Raji (cell line): ENCODE measurements at regions not wholly inside any gene's neighbourhood (a gene's known extent, or its start where the extent isn't known, plus 50 kb on each side); places are given as distances from the start of the nearest gene placed in this dataset.

ENCODE experiments used
- POLR2A ChIP-seq: IDR thresholded peaks from 2 replicates; pipeline ENCODE4 v1.6.1; 2011; ENCODE audit warnings: low read depth, low read length, control low read depth; ENCODE audit not compliant: insufficient read depth

GRCh38 chr13:73943137-73943964 lies 190.9 kb downstream of the KLF12 start:
- no peak for TF ChIP-seq POLR2A

- TF ChIP-seq POLR2A, result no peak
These were observed 192.5 kb downstream of the KLF12 start for GRCh38 chr13:73941752-73942151.

- no peak for TF ChIP-seq POLR2A
These were observed 194.1 kb downstream of the KLF12 start for GRCh38 chr13:73940098-73940497.

- TF ChIP-seq POLR2A, result no peak
These were observed 194.6 kb downstream of the KLF12 start for GRCh38 chr13:73939603-73940002.

GRCh38 chr13:73939071-73939380 lies 195.2 kb downstream of the KLF12 start:
- no peak for TF ChIP-seq POLR2A

GRCh38 chr13:73938372-73939070 lies 195.7 kb downstream of the KLF12 start:
- TF ChIP-seq POLR2A, result no peak

GRCh38 chr13:73937441-73937840 lies 196.8 kb downstream of the KLF12 start:
- no peak for TF ChIP-seq POLR2A

- TF ChIP-seq POLR2A, result no peak
These were observed 198.2 kb downstream of the KLF12 start for GRCh38 chr13:73935991-73936390.

- TF ChIP-seq POLR2A, result no peak
These were observed 199.4 kb downstream of the KLF12 start for GRCh38 chr13:73934771-73935170.

- TF ChIP-seq POLR2A, result no peak
These were observed 200.0 kb downstream of the KLF12 start for GRCh38 chr13:73934215-73934641.

- no peak for TF ChIP-seq POLR2A
These were observed 200.4 kb downstream of the KLF12 start for GRCh38 chr13:73933795-73934194.

GRCh38 chr13:73932091-73932490 lies 202.1 kb downstream of the KLF12 start:
- no peak for TF ChIP-seq POLR2A

- no peak for TF ChIP-seq POLR2A
These were observed 204.8 kb downstream of the KLF12 start for GRCh38 chr13:73929287-73929932.

GRCh38 chr13:73924607-73925006 lies 209.6 kb downstream of the KLF12 start:
- no peak for TF ChIP-seq POLR2A

- TF ChIP-seq POLR2A, result no peak
These were observed 211.5 kb downstream of the KLF12 start for GRCh38 chr13:73922493-73923393.

- TF ChIP-seq POLR2A, result no peak
These were observed 215.5 kb downstream of the KLF12 start for GRCh38 chr13:73918691-73919090.
